NCI-H1417 (cell line): ENCODE measurements at regions not wholly inside any gene's neighbourhood (a gene's known extent, or its start where the extent isn't known, plus 50 kb on each side); places are given as distances from the start of the nearest gene placed in this dataset.

Experiments
- DNase-seq, 3 experiments: peaks; one replicate each; lab custom pipeline; 2025; lab: John Stamatoyannopoulos, UW

DNA sequence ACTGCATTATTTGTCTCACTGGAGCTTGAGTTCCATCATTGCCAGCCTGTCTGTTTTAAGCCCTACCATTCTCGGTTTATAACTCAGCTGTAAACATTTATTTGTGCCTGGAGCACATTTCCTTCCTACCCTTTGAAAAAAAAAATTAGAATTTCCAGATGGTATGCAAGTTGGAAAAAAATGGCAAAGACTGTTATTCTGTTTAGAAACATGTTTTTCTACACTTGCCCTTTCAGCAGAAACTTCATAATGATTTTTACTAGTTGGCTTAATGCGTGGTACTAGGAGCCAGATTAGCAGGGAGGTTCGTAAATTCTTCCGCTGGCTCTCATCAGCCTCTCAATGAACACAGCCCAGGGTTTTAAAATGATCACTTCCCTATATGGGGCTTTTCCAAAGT lies 238.8 kb upstream of the WWC1 start:
- DNase-seq, result no peak

DNA sequence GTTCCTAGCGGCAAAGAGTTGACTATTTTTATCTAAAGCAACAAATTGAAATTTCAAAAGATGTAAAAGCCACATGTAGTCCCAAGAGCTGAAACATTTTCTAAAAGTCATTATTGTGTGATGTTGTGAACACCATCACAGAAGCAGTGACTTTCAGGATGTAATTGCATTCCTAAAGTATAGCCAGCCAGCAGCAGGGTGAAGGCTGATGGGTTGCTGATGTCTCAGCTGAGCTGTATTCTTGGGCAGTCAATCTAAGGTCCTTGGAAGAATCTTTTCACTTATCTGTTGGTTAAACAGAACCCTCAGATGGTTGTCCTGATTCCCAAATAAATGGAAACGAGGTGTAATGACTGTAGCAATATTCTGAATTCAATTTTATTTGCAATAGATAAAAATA lies 237.4 kb upstream of the WWC1 start:
- DNase-seq, result no peak

DNA sequence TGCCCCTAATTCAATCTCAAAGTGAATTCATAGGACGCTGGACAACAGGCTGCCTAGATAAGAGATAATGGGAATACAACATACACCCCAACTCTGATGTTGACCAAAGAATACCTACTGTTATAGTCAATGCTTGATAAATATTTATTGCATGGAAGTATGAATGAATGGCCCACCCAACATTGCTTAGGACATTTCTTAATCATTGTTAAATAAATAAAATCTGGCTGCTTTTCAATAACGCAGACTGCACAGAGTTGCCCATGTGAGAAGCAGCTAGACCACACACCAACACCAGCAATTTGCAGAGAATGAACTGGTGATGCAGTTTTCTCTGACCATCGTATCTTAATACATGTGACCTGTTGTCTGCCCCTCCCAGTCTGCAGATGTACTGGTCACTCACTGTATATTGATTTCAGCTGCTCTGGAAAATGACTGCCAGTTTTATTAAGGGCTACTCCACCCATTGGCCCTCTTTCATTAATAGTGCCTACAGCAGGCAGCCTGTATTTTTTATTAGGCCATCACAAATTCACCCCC lies 236.2 kb upstream of the WWC1 start:
- no peak for DNase-seq

DNA sequence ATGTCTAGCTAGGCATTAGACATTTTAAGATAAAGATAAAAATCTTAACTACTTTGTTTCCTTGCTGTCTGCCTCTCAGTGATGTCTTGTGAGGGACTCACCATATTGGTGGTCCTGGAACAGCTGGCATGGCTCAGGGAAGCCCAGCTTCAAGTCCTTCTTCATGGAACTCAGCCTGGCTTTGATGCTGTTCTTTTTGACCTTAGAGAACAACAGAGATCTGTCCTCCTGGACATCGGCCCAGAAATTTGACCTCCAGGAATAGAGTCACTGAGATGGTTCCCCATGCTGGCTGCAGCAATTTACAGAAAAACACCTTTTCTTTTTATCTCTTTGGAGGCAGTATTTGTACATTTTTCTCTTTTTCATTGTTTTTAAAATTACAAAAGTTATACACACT lies 235.5 kb upstream of the WWC1 start:
- DNase-seq, result no peak

DNA sequence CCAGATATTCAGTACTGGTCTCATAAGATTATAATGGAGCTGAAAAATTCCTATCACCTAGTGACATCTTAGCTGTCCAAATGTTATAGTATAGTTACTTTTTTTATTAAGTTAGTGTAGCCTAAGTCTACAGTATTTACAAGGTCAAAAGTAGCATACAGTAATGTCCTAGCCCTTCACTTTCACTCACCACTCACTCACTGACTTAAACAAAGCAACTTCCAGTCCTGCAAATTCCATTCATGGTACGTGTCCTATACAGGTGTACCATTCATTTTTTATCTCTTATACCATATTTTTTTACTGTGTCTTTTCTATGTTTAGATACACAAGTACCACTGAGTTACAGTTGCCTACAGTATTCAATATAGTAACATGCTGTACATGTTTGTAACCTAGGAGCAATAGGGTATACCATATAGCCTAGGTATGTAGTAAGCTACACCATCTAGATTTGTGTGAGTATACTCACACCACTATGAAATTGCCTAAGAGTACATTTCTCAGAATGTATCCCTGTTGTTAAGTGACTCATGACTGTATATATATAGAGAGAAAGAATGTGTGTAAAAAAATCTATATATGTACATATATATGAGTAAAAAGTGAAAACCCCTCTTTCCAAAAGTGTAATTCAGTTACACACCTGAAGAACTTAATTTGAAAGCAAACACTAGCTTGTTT lies 234.8 kb upstream of the WWC1 start:
- no peak for DNase-seq

DNA sequence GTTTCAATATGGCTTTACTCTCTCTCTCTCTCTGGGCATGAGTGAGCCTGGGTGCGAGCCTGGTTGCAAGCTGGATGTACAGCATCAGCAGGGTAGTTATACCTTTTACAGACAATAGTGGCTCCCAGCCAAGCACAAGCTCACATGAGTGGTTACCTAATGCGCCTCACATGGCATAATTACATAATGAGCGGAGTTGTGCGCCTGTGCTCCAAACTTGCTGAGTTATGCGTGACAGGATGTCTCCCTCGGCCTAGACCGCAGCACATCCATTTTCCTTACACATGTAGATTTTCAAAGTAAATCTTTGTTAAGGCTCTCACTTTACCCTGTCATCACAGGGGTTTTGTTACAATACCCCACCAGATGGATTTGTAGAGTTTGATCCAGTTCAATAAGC lies 233.5 kb upstream of the WWC1 start:
- peak in 1 of 3 experiments; percentile 1 for DNase-seq

DNA sequence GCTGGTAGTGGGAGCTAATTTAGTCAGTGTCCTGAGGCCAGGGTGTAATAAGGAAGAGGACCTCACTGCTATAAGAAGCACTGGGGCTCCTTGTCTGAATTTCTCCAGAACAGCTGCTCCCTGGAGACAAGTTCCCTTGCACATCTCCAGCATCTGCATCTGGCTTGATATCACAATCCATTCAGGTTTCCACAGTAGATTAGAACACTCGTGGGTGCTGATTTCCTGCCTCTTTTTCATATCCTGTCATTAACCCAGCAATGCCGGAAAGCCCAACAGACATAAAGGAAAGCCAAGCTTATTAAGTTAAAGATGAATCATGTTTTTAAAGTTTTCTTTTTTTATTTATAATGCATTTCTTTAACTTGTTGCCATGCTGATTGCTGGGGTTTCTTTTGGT lies 232.3 kb upstream of the WWC1 start:
- no peak for DNase-seq

DNA sequence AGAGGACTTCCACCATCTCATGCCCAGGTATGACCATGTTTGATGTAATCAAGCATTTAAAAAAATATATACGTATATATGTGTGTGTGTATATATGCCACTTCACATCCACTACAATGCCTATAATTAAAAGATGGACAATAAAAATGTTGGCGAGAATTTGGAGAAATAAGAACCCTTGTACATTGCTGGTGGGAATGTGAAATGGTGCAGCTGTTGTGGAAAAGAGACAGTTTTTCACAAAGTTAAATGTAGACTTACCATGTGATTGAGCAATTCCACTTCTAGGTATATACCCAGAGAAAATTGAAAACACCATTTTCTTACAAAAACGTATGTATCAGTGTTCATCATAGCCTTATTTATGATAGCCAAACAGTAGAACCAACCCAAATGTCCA lies 229.2 kb upstream of the WWC1 start:
- DNase-seq, result no peak

DNA sequence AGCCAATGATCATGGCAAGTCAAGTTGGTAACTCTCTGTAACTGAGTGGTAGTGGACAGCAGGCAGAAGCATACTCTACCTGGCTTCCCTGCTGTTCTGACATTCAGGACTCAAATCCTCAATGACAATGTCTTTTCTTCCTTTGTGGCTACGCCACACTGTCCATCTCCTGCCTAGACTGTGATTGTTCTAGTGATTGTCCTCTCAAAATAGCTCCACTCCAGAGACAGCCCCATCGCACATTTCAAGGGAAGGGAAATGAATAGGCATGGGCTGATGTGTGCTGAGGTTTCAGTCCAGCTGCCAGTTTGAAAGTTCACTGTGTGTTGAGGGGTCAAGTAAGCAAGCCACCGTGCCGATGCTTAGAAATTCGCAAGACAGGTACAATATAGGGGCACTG lies 227.0 kb upstream of the WWC1 start:
- no peak for DNase-seq

DNA sequence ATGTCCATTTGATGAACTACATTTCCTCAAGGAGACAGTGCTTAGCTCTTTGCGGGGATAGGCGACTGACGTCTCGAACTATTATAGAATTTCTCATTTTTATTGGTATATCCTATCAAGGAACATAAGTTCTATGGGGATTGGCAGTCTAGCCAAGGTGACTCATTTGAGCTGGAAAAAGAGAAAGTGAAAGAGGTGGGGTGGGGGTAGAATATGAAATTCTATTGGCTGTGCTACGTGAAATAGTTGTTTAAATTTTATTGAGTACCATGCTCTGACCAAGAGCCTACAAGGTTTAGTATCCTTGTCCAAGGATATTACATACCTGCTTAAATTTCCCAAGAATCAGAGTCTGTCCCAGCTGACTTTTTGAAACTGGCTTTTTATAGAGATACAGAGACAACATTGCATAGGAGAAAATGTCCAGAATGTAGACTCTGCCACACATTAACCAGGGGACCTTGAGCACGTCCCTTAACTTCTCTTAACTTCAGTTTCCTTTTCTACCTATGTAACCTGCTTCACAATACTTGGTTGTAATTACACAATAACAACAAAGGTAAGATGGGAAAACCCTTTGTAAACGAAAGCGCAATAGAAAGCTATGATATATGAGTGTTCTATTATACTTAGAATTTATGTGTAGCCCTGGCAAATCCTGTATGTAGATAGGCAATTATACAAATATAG lies 226.4 kb upstream of the WWC1 start:
- DNase-seq, result no peak

DNA sequence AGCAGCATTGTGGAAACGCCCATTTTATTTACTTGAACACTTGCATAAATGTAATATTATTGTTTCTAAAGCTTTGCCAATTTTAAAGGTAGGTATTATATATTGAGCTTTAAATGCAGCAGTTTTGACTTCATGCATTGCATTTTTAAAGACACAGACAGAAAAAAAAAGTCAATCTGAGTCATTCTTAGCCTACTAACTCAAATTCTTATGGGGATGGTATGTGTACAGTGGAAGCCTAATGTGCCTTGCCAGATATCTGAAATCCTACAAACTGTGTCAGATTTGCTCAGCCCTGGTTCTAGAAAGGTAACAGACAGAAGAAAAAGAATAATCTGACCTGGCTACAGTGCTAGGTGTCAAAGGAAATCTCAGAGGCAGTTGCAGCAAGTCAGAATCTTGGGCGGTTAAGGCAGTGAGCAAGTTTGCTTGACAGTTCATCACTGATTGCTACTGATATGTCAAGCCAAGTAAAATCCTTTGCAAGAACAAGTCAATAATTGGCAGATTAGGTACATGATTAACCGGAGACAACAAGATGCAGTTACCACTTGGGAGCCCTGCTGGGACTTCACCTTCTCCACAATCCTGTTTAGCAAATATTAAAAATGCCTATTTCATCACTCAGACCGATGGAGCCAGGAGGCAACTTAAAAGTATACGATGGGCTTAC lies 224.8 kb upstream of the WWC1 start:
- DNase-seq, result no peak

DNA sequence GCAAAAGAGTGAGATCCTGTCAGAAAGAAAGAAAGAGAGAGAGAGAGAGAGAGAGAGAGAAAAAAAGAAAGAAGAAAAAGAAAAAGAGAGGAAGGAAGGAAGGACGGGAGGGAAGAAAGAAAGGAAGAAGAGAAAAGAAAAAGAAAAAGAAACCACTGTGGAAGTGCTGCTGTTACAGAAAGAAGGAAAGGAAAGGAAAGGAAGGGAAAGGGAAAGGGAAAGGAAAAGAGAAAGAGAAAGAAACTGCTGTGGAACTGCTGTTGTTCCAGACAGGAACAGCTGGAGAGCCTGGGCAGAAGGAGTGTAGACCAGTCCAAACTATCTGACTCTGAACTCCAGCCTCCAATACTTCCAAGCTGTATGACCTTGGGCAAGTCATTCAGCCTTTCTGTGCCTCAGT lies 220.7 kb upstream of the WWC1 start:
- DNase-seq, result no peak

DNA sequence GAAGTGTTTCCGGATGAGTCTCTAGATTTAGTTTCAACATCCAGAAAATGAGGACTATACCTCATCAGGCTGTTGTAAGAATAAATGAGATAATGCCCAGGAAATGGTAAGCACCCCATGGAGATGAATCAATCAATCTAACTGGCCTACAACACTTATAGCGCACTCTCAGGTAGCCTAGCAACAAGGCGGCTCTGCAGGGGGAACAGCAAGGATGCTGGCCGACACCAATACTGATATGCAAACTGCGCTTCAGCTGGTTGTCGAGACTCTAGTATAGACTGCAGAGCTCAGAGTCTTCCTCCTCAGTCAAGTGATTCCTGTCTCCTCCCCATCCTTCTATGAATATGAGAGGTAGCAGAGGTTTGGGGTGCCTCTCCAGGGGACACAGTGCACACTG lies 218.8 kb upstream of the WWC1 start:
- peak; percentile 7 to 87 (median 57) for DNase-seq

DNA sequence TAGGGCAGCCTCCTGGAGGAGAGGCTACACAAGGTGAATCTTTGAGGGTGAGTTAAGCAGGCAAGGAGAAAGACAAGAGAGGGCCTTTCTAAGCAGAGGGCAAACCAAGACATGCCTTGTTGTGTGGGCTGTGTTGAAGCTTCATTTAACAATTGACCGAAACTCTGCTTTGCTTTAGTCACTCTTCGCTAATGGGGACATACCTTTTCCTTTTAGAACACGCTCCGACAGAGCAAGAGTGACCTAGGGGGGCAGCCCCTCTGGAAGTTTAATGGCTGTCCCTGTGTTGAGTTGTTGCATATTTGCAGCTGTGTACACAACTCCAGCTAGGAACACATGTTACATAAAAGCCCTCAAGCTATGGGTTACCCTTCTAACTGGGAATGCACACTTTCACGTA lies 218.1 kb upstream of the WWC1 start:
- DNase-seq, result peak in 2 of 3 experiments; percentile 21 to 68

DNA sequence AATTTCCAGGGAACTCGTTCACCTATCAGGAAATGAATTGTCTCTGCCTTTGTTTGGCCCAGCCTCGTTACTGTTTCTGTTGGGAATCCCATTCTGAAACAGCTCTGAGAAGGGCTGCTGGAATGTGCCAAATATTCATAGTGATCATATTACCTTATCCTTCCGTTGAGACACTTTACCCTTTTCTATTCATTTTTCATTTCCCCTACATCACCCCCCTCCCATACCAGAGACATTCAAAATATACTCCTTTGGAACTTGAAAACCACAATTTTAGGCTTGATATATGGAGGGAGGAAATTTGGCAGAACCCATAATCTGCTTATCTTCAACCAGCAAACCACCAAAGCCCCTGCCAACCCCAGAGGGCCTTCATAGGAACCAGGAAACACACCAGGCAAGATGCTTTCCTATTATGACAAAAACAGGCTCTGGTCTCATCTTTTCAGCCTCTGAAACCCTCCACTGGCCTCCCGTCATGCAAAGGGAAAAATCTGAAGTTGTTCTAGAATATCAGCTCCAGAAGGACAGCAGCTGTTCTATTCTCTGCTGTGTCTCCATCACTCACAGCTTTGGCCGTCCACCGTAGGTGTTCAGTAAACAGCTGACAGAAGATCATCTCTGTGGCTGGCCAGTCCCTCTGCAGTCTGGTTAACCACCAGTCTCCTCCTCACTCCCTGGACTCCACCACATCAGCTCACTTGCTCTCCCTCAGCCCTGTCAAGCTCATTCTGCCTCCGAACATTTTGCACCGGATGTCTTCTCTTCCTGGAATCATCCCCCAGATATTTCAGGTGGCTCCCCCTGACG lies 217.2 kb upstream of the WWC1 start:
- DNase-seq, result no peak

DNA sequence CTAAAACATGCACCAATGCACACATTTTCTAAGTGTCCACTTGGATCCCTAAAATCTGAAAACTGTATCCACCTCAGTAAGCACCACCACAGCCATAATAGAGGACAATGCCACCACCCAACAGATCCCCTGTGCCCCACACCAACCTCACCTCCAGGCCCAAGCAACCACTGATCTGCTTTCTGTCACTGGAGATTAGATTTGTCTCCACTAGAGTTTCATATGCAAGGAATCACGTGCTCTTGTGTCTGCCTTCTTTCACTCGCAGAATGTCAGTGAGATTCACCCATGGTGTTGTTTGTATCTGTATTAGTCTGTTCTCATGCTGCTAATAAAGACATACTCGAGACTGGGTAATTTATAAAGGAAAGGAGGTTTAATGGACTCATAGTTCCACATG lies 216.1 kb upstream of the WWC1 start:
- DNase-seq, result no peak

DNA sequence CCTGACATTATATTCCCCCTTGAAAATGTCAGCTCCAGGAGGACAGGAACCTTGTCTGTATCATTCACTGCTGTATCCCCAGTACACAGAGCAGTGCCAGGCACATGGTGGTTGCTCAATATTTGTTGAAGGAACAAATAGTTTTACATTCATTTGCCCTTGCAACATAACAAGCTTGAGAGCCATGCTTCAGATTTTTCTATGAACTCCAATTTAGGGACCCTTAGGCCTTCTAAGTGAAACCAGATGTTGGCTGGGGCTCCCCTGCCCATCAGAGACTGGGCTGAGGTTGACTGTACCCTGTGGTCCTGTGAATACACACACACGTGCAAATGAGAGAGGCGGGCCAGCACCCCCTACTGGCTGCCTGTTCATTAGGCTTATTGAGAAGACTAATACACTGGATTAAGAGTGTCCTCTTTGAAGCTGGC lies 214.9 kb upstream of the WWC1 start:
- DNase-seq, result no peak

DNA sequence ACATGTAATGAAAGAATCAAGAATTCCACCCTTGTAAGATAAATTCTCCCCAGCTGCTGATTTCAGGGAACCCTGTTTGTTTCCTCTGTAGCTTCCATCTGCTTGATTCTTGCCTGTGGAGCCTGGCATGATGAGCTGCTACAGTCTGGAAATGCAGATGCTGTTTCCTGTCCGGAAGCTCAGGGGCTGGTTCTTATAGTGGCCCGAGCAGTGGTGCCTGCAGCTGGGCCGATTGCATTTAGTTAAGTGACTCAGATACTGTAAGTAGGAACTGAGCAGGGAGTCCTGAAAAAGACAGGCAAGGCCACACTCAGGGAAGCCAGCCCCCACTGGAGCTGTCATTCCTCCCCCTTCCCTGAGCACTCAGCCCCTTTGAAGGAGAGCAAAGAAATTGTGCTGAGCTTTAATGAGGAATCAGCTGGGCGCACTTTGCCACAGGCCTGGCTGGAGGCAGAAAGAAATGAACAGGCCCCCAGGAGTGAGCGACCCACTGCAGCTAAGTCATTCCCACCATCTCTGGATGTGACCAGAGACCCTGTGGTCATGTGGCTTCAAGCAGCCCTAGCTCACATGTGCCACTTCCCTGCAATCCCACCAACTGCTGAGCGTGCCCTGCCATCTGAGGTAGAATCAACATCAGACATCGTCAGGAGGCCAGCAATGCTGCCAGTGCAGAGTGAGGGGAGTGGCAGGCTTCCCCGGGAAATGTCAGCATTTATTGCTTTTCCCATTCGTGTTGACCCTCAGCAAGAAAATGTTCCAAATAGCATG lies 206.0 kb upstream of the WWC1 start:
- no peak for DNase-seq

DNA sequence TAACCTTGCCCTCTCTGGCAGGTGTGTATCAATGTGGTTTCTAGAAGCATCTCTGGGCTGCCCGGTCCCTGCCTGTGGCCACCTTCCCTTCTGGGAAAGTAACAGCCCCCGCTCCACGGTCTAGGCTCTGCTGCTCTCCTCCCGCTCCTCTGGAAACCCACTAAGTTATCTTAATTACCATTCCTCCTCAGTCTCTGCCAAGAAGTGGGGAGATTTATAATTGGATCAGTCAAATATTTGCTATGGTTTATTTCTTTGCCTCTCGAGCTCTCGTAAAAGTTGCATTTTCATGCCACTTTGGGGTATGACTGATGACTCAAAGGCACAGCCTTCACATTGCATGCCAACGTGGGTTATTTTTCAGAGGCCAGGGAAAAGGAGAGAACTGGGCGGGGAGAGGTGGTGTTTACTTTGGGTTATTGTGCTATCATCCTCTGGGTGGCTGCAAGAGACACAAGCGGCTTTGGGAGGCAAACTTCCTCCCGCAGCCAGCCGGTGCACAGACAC lies 205.3 kb upstream of the WWC1 start:
- peak; percentile 10 to 50 (median 14) for DNase-seq

DNA sequence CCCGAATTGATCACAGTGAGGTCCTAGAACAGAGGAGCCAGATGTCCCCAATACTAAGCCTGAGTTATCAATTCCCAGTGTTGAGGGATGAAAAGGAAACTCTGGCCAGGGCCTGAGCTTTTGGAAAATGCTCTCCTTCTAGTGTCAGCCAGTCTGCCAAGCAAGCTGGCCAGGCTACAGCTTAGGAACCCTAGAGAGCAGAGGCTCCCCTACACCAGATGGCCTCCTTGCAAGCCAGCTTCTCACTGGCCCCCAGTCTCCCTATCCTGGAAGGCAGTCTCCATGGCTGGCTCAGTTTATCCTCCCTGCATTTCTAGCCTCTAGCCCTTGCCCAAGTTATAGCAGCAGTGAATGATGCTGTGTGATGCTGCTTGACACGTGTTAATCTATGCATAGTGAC lies 204.7 kb upstream of the WWC1 start:
- no peak for DNase-seq
